ENCODE measurements at regions not wholly inside any gene's neighbourhood (a gene's known extent, or its start where the extent isn't known, plus 50 kb on each side); places are given as distances from the start of the nearest gene placed in this dataset.

GRCh38 chr11:81995889-81996288, 737.8 kb downstream of the FAM181B start:
- H3K27me3 ChIP-seq, result no peaks in the 10 kb centered on the region
- H3K4me3 ChIP-seq, result no peak overlapping the region
- TF ChIP-seq, protein P1, sequence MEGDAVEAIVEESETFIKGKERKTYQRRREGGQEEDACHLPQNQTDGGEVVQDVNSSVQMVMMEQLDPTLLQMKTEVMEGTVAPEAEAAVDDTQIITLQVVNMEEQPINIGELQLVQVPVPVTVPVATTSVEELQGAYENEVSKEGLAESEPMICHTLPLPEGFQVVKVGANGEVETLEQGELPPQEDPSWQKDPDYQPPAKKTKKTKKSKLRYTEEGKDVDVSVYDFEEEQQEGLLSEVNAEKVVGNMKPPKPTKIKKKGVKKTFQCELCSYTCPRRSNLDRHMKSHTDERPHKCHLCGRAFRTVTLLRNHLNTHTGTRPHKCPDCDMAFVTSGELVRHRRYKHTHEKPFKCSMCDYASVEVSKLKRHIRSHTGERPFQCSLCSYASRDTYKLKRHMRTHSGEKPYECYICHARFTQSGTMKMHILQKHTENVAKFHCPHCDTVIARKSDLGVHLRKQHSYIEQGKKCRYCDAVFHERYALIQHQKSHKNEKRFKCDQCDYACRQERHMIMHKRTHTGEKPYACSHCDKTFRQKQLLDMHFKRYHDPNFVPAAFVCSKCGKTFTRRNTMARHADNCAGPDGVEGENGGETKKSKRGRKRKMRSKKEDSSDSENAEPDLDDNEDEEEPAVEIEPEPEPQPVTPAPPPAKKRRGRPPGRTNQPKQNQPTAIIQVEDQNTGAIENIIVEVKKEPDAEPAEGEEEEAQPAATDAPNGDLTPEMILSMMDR (IDR thresholded peaks at IDR 0.05), result no peak
- no peak for TF ChIP-seq POLR2A (IDR thresholded peaks at IDR 0.05)
- no peaks in the 10 kb centered on the region for H3K4me1 ChIP-seq
- intact Hi-C loops (cut with DNase I), result no loop called here
- no peaks in the 10 kb centered on the region for H3K36me3 ChIP-seq
- 59 to 60% methylated on average over 4 to 8 of the region's 8 CpGs for WGBS, 2 donors
- H3K9me3 ChIP-seq, result no peaks in the 10 kb centered on the region
- DNase-seq, result no peak
- no peak overlapping the region for H3K27ac ChIP-seq

GRCh38 chr11:81993755-81994154, 739.9 kb downstream of the FAM181B start:
- H3K9me3 ChIP-seq, result no peaks in the 10 kb centered on the region
- no peak overlapping the region for H3K4me3 ChIP-seq
- H3K27me3 ChIP-seq, result no peaks in the 10 kb centered on the region
- H3K4me1 ChIP-seq, result no peaks in the 10 kb centered on the region
- no peak overlapping the region for H3K27ac ChIP-seq
- TF ChIP-seq POLR2A (IDR thresholded peaks at IDR 0.05), result no peak
- TF ChIP-seq, protein P1 (IDR thresholded peaks at IDR 0.05), result no peak
- H3K36me3 ChIP-seq, result no peaks in the 10 kb centered on the region
- no peak for DNase-seq
- intact Hi-C loops (cut with DNase I), result no loop called here

DNA sequence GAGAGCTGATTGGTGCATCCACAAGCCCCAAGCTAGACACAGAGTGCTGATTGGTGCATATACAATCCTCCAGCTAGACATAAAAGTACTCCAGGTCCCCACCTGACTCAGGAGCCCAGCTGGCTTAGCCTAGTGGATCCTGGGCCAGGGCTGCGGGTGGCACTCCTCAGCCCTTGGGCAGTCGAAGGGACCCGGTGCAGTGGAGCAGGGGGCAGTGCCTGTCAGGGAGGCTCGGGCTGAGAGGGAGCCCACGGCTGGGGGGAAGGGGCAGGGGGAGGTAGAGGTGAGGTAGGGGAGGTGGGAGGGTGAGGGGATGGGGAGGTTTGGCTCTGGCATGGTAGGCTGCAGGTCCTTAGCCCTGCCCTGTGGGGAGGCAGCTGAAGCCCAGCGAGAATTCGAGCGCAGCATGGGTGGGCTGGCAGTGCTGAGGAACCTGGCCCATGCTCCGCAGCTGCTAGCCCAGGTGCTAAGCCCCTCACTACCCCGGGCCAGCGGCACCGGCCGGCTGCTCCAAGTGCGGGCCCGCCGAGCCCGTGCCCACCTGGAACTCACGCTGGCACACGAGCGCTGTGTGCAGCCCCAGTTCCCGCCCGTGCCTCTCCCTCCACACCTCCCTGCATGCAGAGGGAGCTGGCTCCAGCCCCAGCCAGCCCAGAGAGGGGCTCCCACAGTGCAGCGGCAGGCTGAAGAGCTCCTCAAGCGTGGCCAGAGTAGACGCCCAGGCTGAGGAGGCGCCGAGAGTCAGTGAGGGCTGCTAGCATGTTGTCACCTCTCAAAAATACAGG, 742.8 kb downstream of the FAM181B start:
- Histone ChIP-seq H3K27ac (no peak overlapping the region), H3K36me3 (no peaks in the 10 kb centered on the region), H3K4me3 (no peak overlapping the region), H3K9me3 (no peaks in the 10 kb centered on the region), H3K4me1 (peaks cover 0 to 12% (median 3%) of the 10 kb centered on the region in 3 donors), H3K27me3 (no peaks in the 10 kb centered on the region)
- 86 to 88% methylated on average over 8 to 10 of the region's 27 CpGs for WGBS, 2 donors
- TF ChIP-seq POLR2A (IDR thresholded peaks at IDR 0.05), result no peak
- TF ChIP-seq, protein P1 (IDR thresholded peaks at IDR 0.05), result no peak
- intact Hi-C loops (cut with DNase I), result no loop called here
- DNase-seq, result no peak

DNA sequence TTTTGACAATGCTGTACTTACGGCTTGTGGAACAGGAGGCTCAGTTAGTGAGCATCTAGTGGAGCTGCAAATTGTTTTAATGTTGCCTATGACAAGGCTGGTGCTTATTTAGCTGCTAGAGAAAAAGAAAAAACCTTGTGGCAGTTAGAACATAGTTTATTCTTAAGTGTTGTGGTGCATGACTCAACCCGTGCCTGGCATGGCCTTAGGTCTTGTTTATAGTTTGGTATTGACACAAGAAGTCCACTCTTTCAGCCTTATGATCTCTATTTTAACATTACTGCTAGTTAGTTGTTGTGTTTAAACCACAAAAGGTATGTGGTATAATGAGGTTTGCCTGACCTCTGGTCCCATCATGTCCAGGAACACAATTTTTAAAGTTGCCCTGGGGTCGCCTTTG, 744.6 kb downstream of the FAM181B start:
- H3K4me1 ChIP-seq, result peaks cover 0 to 12% (median 3%) of the 10 kb centered on the region in 3 donors
- no peak for DNase-seq
- no peaks in the 10 kb centered on the region for H3K27me3 ChIP-seq
- H3K27ac ChIP-seq, result no peak overlapping the region
- no peak overlapping the region for H3K4me3 ChIP-seq
- no peaks in the 10 kb centered on the region for H3K36me3 ChIP-seq
- TF ChIP-seq, protein P1 (IDR thresholded peaks at IDR 0.05), result no peak
- no peak for TF ChIP-seq POLR2A (IDR thresholded peaks at IDR 0.05)
- H3K9me3 ChIP-seq, result no peaks in the 10 kb centered on the region
- intact Hi-C loops (cut with DNase I), result no loop called here
- 54 to 62% methylated on average over 3 of the region's 3 CpGs for WGBS, 2 donors

DNA sequence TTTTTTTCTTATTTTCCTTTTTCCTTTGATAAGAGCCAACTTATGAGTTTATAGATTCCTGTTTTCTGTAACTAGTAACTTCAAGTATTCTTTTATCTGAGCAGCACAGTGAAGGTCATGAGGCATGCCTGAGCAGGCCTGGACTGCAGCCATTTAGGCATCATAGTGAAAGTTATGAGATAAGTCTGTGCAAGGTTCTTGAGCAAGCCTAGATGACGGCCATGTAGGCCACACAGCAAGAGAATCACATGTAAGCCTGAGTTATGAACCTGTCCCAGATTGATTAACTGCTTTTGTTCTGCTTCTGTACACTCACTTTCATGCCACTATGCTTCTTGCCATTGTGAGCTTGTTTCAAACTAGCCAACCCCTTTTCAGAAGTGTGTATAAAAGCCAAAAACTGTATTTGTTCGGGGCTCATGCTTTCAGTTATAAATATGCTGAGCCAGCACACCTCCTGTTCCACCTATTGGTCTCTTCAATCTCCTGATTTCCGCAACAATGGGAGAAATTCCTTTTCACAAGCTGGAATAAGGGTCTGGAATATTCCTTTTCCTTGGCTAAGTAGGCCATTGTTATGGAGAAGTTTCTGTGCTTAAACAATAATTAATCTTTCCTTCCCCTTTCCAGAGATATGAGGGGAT, 745.7 kb downstream of the FAM181B start:
- Histone ChIP-seq H3K4me3 (no peak overlapping the region), H3K36me3 (no peaks in the 10 kb centered on the region), H3K4me1 (peaks cover 0 to 12% (median 3%) of the 10 kb centered on the region in 3 donors), H3K9me3 (no peaks in the 10 kb centered on the region), H3K27me3 (no peaks in the 10 kb centered on the region), H3K27ac (peak overlapping the region in 1 of 4 donors; percentile 21)
- WGBS, 2 donors, result 33% methylated on average over 3 of the region's 3 CpGs
- intact Hi-C loops (cut with DNase I), result no loop called here
- TF ChIP-seq POLR2A (IDR thresholded peaks at IDR 0.05), result no peak
- TF ChIP-seq, protein P1 (IDR thresholded peaks at IDR 0.05), result no peak
- no peak for DNase-seq
